HEK293 (cell line): ENCODE measurements at regions not wholly inside any gene's neighbourhood (a gene's known extent, or its start where the extent isn't known, plus 50 kb on each side); places are given as distances from the start of the nearest gene placed in this dataset.

Source experiments
- CTCF ChIA-PET: fragments of 350-600 bp; formaldehyde crosslinking; extraction: SDS; loops from one replicate; lab custom pipeline; 2021; ENCODE audit warnings: antibody characterized with exemption; lab: Yijun Ruan, JAX
- POLR2A ChIA-PET: fragments of 300-600 bp; formaldehyde crosslinking; extraction: SDS; loops from one replicate; lab custom pipeline; 2020; ENCODE audit warnings: antibody characterized with exemption, inconsistent platforms; lab: Yijun Ruan, JAX
- H3K27ac ChIP-seq: fragments of 200-500 bp; sonication (Bioruptor generic); 2 replicates; pipeline ENCODE4 v1.5.1; 2014; ENCODE audit warnings: low read depth, low read length, control low read depth, inconsistent platforms; ENCODE audit errors: extremely low read depth
- H3K36me3 ChIP-seq, 2 experiments: fragments of 200-500 bp in 1 of 2; sonication (Bioruptor generic) in 1 of 2; 1 replicate in 1 of 2; 2 replicates in 1 of 2; pipeline ENCODE4 v1.5.1; 2014 to 2017; ENCODE audit warnings: inconsistent platforms in 2 of 2, low read length in 2 of 2; ENCODE audit not compliant: control insufficient read depth in 2 of 2, insufficient read depth in 1 of 2
- H3K4me1 ChIP-seq: fragments of 200-500 bp; sonication (Bioruptor generic); 2 replicates; pipeline ENCODE4 v1.5.1; 2014; ENCODE audit warnings: mild to moderate bottlenecking, low read length, inconsistent platforms; ENCODE audit not compliant: control insufficient read depth, insufficient read depth
- H3K4me3 ChIP-seq: 2 replicates; pipeline ENCODE4 v1.5.1; 2011; ENCODE audit warnings: low read depth, mild to moderate bottlenecking, control low read depth, low read length, moderate library complexity
- H3K9me3 ChIP-seq: fragments of 200-500 bp; sonication (Bioruptor generic); 2 replicates; pipeline ENCODE4 v1.5.1; 2014; ENCODE audit warnings: low read depth, low read length, inconsistent platforms; ENCODE audit not compliant: control insufficient read depth, insufficient read depth
- GLI4 ChIP-seq: fragments of 450-650 bp; formaldehyde crosslinking; IDR thresholded peaks from 2 replicates; pipeline ENCODE4 v1.5.1; 2016; ENCODE audit warnings: missing biosample characterization, missing genetic modification characterization
- HOXC10 ChIP-seq: sonication (generic); formaldehyde crosslinking; IDR thresholded peaks from 2 replicates; pipeline ENCODE4 v1.8.1; 2023; ENCODE audit warnings: mild to moderate bottlenecking, missing genetic modification reagents
- MYNN ChIP-seq: fragments of 450-650 bp; formaldehyde crosslinking; IDR thresholded peaks from 2 replicates; pipeline ENCODE4 v1.5.1; 2016; ENCODE audit warnings: missing biosample characterization, missing genetic modification characterization, borderline replicate concordance
- PATZ1 ChIP-seq: fragments of 450-650 bp; formaldehyde crosslinking; IDR thresholded peaks from 2 replicates; pipeline ENCODE4 v1.5.1; 2016; ENCODE audit warnings: missing biosample characterization, missing genetic modification characterization
- SETDB1 ChIP-seq: IDR thresholded peaks from one replicate; pipeline ENCODE4 v1.6.1; 2017; ENCODE audit warnings: mild to moderate bottlenecking, low read length, moderate library complexity, mixed read lengths; ENCODE audit not compliant: insufficient read length
- SP3 ChIP-seq: fragments of 450-650 bp; formaldehyde crosslinking; IDR thresholded peaks from 2 replicates; pipeline ENCODE4 v1.5.1; 2016; ENCODE audit warnings: missing biosample characterization, missing genetic modification characterization
- TSHZ1 ChIP-seq: fragments of 450-650 bp; formaldehyde crosslinking; IDR thresholded peaks from 2 replicates; pipeline ENCODE4 v1.5.1; 2016; ENCODE audit warnings: missing biosample characterization, missing genetic modification characterization, borderline replicate concordance
- ZNF133 ChIP-seq: fragments of 450-650 bp; formaldehyde crosslinking; IDR thresholded peaks from 2 replicates; pipeline ENCODE4 v1.5.1; 2016; ENCODE audit warnings: missing biosample characterization, missing genetic modification characterization
- ZNF157 ChIP-seq: fragments of 450-650 bp; formaldehyde crosslinking; IDR thresholded peaks from 2 replicates; pipeline ENCODE4 v1.5.1; 2016; ENCODE audit warnings: missing biosample characterization, missing genetic modification characterization
- ZNF16 ChIP-seq: fragments of 450-650 bp; formaldehyde crosslinking; IDR thresholded peaks from 2 replicates; pipeline ENCODE4 v1.5.1; 2016; ENCODE audit warnings: low read depth, missing biosample characterization, missing genetic modification characterization
- ZNF391 ChIP-seq: fragments of 450-650 bp; formaldehyde crosslinking; IDR thresholded peaks from 2 replicates; pipeline ENCODE4 v1.5.1; 2016; ENCODE audit warnings: low read depth, missing biosample characterization, missing genetic modification characterization, borderline replicate concordance
- ZNF404 ChIP-seq: fragments of 450-650 bp; formaldehyde crosslinking; IDR thresholded peaks from 2 replicates; pipeline ENCODE4 v1.5.1; 2017; ENCODE audit warnings: missing biosample characterization, missing genetic modification characterization
- ZNF501 ChIP-seq: fragments of 450-650 bp; formaldehyde crosslinking; IDR thresholded peaks from 2 replicates; pipeline ENCODE4 v1.5.1; 2016; ENCODE audit warnings: missing biosample characterization, missing genetic modification characterization
- ZNF580 ChIP-seq: fragments of 450-650 bp; formaldehyde crosslinking; IDR thresholded peaks from 2 replicates; pipeline ENCODE4 v1.5.1; 2016; ENCODE audit warnings: missing biosample characterization, missing genetic modification characterization
- ZNF792 ChIP-seq: fragments of 450-650 bp; formaldehyde crosslinking; IDR thresholded peaks from 2 replicates; pipeline ENCODE4 v1.5.1; 2016; ENCODE audit warnings: missing biosample characterization, missing genetic modification characterization
- ZSCAN18 ChIP-seq: fragments of 450-650 bp; formaldehyde crosslinking; IDR thresholded peaks from 2 replicates; pipeline ENCODE4 v1.5.1; 2016; ENCODE audit warnings: missing biosample characterization, missing genetic modification characterization
- TF ChIP-seq, protein P1 (sequence below): fragments of 450-650 bp; formaldehyde crosslinking; IDR thresholded peaks from 2 replicates; pipeline ENCODE4 v1.5.1; 2016; ENCODE audit warnings: missing biosample characterization, missing genetic modification characterization, borderline replicate concordance
- TF ChIP-seq, protein P2 (sequence below): fragments of 450-650 bp; formaldehyde crosslinking; IDR thresholded peaks from 2 replicates; pipeline ENCODE4 v1.5.1; 2017; ENCODE audit warnings: missing biosample characterization, missing genetic modification characterization

- peaks cover 3% of the 10 kb centered on the region; the same call in 1 of the 2 replicates for H3K4me1 ChIP-seq
- H3K36me3 ChIP-seq, result no peaks in the 10 kb centered on the region
- ChIA-PET POLR2A (no interaction called here), CTCF (no interaction called here)
- no peak overlapping the region for H3K4me3 ChIP-seq
- H3K9me3 ChIP-seq, result no peaks in the 10 kb centered on the region
- H3K27ac ChIP-seq, result no peak overlapping the region
- TF ChIP-seq GLI4 (tag by site-specific recombination), result no peak
- no peak for TF ChIP-seq PATZ1
- TF ChIP-seq ZNF391 (tag by site-specific recombination), result no peak
- TF ChIP-seq ZNF133 (tag by site-specific recombination), result no peak
- no peak for TF ChIP-seq SETDB1
- no peak for TF ChIP-seq ZNF404 (tag by site-specific recombination)
- TF ChIP-seq ZNF501 (tag by site-specific recombination), result no peak
- no peak for TF ChIP-seq MYNN (tag by site-specific recombination)
- TF ChIP-seq ZSCAN18 (tag by site-specific recombination), result no peak
- TF ChIP-seq ZNF16 (tag by site-specific recombination), result no peak
- TF ChIP-seq, protein P1, sequence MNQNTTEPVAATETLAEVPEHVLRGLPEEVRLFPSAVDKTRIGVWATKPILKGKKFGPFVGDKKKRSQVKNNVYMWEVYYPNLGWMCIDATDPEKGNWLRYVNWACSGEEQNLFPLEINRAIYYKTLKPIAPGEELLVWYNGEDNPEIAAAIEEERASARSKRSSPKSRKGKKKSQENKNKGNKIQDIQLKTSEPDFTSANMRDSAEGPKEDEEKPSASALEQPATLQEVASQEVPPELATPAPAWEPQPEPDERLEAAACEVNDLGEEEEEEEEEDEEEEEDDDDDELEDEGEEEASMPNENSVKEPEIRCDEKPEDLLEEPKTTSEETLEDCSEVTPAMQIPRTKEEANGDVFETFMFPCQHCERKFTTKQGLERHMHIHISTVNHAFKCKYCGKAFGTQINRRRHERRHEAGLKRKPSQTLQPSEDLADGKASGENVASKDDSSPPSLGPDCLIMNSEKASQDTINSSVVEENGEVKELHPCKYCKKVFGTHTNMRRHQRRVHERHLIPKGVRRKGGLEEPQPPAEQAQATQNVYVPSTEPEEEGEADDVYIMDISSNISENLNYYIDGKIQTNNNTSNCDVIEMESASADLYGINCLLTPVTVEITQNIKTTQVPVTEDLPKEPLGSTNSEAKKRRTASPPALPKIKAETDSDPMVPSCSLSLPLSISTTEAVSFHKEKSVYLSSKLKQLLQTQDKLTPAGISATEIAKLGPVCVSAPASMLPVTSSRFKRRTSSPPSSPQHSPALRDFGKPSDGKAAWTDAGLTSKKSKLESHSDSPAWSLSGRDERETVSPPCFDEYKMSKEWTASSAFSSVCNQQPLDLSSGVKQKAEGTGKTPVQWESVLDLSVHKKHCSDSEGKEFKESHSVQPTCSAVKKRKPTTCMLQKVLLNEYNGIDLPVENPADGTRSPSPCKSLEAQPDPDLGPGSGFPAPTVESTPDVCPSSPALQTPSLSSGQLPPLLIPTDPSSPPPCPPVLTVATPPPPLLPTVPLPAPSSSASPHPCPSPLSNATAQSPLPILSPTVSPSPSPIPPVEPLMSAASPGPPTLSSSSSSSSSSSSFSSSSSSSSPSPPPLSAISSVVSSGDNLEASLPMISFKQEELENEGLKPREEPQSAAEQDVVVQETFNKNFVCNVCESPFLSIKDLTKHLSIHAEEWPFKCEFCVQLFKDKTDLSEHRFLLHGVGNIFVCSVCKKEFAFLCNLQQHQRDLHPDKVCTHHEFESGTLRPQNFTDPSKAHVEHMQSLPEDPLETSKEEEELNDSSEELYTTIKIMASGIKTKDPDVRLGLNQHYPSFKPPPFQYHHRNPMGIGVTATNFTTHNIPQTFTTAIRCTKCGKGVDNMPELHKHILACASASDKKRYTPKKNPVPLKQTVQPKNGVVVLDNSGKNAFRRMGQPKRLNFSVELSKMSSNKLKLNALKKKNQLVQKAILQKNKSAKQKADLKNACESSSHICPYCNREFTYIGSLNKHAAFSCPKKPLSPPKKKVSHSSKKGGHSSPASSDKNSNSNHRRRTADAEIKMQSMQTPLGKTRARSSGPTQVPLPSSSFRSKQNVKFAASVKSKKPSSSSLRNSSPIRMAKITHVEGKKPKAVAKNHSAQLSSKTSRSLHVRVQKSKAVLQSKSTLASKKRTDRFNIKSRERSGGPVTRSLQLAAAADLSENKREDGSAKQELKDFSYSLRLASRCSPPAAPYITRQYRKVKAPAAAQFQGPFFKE, result no peak
- TF ChIP-seq ZNF792 (tag by site-specific recombination), result no peak
- no peak for TF ChIP-seq ZNF157
- TF ChIP-seq SP3 (tag by site-specific recombination), result no peak
- no peak for TF ChIP-seq TSHZ1 (tag by site-specific recombination)
- TF ChIP-seq ZNF580 (tag by site-specific recombination), result no peak
- TF ChIP-seq, protein P2, sequence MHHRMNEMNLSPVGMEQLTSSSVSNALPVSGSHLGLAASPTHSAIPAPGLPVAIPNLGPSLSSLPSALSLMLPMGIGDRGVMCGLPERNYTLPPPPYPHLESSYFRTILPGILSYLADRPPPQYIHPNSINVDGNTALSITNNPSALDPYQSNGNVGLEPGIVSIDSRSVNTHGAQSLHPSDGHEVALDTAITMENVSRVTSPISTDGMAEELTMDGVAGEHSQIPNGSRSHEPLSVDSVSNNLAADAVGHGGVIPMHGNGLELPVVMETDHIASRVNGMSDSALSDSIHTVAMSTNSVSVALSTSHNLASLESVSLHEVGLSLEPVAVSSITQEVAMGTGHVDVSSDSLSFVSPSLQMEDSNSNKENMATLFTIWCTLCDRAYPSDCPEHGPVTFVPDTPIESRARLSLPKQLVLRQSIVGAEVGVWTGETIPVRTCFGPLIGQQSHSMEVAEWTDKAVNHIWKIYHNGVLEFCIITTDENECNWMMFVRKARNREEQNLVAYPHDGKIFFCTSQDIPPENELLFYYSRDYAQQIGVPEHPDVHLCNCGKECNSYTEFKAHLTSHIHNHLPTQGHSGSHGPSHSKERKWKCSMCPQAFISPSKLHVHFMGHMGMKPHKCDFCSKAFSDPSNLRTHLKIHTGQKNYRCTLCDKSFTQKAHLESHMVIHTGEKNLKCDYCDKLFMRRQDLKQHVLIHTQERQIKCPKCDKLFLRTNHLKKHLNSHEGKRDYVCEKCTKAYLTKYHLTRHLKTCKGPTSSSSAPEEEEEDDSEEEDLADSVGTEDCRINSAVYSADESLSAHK (tag by site-specific recombination), result no peak
- TF ChIP-seq HOXC10 (CRISPR knock-in tag), result no peak
- TF ChIP-seq, all 188 proteins: peak for 0
Observed at GRCh38 chr6:87785229-87785862, 83.3 kb upstream of the AKIRIN2 start.
